Putamen (tissue), 1 donor: ENCODE measurements at regions not wholly inside any gene's neighbourhood (a gene's known extent, or its start where the extent isn't known, plus 50 kb on each side); places are given as distances from the start of the nearest gene placed in this dataset.

Experiments
- DNase-seq: peaks from one replicate; pipeline ENCODE4 v3.0.0-alpha.2; 2016; ENCODE audit warnings: low spot score

DNA sequence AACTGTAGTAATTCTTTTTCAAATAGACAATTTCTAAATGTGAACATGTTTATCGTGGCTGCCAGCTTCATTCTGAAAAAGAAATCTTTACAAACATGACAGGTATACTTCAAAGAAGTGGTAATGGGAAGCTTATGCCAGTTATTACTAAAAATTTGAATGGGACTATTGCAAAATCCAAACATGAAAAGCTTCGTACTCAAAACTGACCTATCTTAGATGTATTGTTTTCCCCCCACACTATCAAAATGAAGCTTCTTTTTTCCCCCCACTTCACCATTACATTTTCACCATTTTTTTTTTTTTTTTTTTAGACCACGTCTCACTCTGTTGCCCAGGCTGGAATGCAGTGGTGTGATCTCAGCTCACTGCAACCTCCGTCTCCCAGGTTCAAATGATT, 50.4 kb upstream of the SERTAD2 start:
- no peak for DNase-seq

GRCh38 chr2:64704996-64705395, 51.3 kb upstream of the SERTAD2 start:
- no peak for DNase-seq

DNA sequence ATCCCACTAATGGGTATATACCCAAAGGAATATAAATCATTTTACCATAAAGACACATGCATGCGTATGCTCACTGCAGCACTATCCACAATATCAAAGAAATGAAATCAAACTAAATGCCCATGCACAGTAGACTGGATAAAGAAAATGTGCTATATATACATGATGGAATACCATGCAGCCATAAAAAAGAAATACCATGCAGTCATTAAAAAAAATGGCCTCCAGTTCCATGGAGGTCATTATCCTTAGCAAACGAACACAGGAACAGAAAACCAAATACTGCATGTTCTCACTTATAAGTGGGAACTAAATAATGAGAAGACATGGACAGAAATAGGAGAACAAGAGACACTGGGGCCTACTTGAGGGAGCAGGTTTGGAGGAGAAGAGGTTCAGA, 53.6 kb upstream of the SERTAD2 start:
- DNase-seq: no peak

- DNase-seq: no peak
These were observed 55.1 kb upstream of the SERTAD2 start for GRCh38 chr2:64708829-64709228.

GRCh38 chr2:64711252-64711800, 57.6 kb upstream of the SERTAD2 start:
- no peak for DNase-seq

DNA sequence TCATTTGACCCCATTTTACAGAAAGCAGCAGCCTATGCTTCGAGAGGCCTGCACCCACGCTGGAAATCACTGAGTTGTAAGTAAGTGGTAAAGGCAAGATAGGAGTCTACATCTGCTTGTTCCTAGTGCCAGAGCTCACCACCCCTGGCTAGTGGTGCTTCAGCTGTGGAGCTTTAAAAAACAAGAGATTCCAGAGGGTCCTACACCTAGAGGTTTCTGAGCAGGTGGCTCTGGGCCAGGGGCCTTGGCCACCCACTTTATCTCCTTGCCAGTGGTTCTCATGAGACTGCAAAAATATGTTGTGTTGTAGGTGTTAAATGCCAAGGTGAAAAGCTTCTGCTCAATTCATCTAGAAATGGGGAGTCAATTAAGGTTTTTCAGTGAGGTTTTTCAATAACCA, 60.0 kb upstream of the SERTAD2 start:
- no peak for DNase-seq

GRCh38 chr2:64716569-64716968, 62.9 kb upstream of the SERTAD2 start:
- DNase-seq: peak; percentile 85

- no peak for DNase-seq
These were observed 64.7 kb upstream of the SERTAD2 start for GRCh38 chr2:64718250-64718885.

- DNase-seq: no peak
These were observed 67.0 kb upstream of the SERTAD2 start for GRCh38 chr2:64720535-64721319.

- DNase-seq: no peak
These were observed 67.6 kb upstream of the SERTAD2 start for GRCh38 chr2:64721320-64721623.

- DNase-seq: no peak
These were observed 68.8 kb upstream of the SERTAD2 start for GRCh38 chr2:64722291-64723044.

DNA sequence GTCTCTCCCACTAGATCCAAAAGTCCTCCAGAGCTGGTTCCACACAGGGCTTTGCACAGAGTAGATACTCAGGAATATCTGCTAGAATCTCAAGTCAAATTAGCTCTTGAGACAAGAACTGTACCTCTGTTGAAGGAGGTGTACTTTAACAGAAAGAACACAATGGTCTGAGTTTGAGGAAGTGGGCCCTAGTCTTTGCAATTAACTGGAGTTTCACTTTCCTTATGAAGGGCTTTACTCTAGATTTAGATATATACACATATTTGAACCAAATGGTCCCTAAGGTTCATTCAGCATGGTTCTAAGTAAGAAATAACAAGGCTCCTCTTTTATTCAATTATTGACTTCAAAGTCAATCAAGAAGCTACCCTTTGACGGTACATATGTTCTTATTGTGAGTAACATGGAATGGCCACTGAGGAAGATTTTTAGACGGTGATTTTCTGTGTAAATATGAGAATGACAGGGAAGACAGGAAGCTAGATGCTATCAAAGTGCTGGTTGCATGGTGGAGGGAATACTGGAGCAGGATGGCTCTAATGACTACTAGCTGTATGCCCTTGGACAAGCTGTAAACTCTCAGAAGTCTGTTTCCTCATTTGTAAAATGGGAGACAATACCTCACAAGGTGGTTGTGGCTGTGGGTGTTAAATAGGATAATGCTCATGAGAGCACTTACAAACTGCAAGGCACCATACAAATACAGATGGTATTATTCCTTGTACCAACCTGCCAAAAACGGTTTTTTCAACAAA, 73.5 kb upstream of the SERTAD2 start:
- DNase-seq: no peak

DNA sequence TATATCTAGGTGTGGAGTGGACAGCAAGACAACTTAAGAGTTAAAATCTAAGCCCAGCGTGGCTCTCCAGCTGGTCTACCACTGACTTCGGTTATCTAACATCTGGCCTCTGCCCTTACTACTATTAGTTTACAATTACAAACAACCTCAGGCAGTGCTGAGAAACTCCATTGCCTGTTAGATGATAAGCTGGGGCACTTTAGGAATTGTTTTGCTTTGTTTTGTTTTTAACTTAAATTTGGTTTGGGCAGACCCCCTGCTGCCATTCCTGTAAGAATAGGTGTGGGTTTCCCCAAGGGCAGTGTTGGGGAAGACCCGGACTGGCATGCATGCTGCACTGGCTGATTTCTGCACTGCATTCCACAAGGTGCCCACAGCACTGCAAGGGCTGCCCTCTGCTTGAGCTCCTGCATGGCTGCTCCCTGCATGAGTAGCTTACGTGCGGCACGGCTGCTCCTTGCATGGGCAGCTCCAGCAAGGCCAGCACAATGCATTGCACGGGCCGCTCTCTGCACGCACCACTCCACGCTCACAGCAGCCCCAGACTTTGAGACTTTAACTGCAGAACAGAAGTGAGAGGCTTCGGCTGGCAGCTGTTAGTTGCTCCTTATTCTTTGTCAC, 74.2 kb upstream of the SERTAD2 start:
- no peak for DNase-seq

DNA sequence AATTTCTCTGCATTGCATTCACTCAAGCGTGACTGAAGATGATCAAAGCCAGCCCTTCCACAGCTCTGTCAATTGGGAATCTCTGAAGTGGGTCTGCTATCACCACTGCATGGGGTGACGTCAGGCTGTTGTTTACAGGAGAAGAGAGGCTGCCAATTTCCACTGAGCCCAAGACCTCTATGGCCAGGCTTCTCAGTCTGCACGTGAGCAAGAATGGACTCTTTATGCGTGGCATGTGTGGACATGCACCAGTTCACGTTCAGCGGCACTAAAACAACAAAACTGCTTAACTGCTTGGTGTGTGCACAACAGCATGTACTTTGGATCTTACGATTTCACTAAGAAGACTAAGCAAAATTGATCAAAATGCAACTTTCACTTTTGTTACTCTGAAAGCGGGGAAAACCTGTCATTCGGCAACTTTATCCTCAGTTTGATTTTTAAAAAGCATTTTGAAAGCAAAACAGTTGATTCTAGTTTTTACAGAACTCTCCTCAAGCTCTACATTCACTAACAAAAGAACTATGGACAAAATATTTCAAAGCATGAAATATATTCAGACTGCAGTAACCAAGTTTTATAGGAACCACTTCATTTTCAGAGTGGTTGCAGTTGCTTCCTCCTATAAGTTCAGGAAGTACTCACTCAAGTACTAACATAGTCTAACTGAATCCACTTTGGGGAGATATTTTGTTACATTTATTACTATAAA, 77.0 kb upstream of the SERTAD2 start:
- DNase-seq: peak; percentile 68

DNA sequence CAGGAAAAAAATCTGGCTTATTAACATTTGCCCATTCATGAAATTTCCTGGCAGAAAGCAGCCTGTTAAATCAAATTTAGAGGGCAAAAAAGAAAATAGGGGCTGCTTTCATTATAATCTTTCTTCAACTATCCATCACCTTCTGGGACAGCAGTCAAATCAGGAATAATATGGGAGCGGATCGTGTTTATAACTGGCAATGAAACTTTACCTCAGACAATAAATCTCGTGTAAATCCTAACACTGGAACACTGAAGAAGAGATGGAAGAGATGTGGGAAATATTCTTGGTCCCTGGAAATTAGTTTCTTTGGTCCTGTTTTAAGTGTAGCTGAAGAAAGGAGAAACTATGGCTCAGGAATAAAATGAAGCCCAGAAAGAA, 77.5 kb upstream of the SERTAD2 start:
- DNase-seq: no peak

DNA sequence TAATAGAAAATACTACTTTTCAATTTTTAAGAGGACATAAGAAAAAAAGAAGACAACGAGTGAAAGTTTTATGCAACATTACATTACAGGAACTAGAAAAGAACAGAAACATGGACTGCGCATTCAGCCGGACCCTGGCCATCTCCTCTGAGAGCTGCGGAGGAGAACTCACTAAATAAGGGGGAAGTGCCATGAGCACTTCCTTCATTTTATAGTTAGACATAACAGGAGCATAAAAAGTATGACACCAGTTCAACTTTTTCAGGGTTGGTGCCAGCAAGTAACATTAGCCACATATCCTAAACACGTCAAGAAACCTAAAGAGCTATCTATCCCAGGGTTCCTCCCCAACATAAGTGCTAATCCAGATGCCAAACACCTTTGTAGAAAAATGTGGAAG, 78.0 kb upstream of the SERTAD2 start:
- DNase-seq: no peak

GRCh38 chr2:64732146-64732545, 78.4 kb upstream of the SERTAD2 start:
- DNase-seq: no peak

- DNase-seq: no peak
These were observed 81.8 kb upstream of the SERTAD2 start for GRCh38 chr2:64735504-64735903.

GRCh38 chr2:64737547-64737946, 83.8 kb upstream of the SERTAD2 start:
- no peak for DNase-seq

GRCh38 chr2:64738026-64738425, 84.3 kb upstream of the SERTAD2 start:
- DNase-seq: no peak

GRCh38 chr2:64742678-64743077, 89.0 kb upstream of the SERTAD2 start:
- DNase-seq: no peak
